ENCODE measurements at regions not wholly inside any gene's neighbourhood (a gene's known extent, or its start where the extent isn't known, plus 50 kb on each side); places are given as distances from the start of the nearest gene placed in this dataset.
A peak's percentile ranks its signal among the peaks of the same experiment; 100 is the strongest.

DNA sequence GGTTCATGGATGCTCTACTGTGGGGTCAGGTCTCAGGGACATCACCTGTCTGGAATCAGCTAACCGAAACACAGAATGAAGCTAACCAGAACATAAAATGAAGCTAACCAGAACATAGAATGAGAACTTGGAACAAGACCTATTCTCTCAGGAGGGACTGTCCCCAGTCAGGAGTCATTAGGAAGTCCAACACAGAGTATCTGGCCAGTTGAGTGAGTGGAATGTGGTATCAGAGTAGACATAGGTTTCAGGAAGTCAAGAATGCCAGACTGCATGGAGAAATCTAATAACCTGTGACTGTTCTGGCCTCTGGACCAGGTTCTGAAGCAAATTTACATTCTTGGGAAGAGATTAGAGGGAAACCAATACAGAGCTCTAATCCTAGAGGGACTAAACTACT is 609.6 kb downstream of the PRELID2 start:
- H3K4me3 ChIP-seq (ENCODE audit: low read depth, low read length), result no peak overlapping the region
- DNase-seq (ENCODE audit: low read depth), result no peak
- TF ChIP-seq, protein P1, sequence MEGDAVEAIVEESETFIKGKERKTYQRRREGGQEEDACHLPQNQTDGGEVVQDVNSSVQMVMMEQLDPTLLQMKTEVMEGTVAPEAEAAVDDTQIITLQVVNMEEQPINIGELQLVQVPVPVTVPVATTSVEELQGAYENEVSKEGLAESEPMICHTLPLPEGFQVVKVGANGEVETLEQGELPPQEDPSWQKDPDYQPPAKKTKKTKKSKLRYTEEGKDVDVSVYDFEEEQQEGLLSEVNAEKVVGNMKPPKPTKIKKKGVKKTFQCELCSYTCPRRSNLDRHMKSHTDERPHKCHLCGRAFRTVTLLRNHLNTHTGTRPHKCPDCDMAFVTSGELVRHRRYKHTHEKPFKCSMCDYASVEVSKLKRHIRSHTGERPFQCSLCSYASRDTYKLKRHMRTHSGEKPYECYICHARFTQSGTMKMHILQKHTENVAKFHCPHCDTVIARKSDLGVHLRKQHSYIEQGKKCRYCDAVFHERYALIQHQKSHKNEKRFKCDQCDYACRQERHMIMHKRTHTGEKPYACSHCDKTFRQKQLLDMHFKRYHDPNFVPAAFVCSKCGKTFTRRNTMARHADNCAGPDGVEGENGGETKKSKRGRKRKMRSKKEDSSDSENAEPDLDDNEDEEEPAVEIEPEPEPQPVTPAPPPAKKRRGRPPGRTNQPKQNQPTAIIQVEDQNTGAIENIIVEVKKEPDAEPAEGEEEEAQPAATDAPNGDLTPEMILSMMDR (IDR thresholded peaks at IDR 0.05; ENCODE audit: insufficient read depth, low read length), result no peak

DNA sequence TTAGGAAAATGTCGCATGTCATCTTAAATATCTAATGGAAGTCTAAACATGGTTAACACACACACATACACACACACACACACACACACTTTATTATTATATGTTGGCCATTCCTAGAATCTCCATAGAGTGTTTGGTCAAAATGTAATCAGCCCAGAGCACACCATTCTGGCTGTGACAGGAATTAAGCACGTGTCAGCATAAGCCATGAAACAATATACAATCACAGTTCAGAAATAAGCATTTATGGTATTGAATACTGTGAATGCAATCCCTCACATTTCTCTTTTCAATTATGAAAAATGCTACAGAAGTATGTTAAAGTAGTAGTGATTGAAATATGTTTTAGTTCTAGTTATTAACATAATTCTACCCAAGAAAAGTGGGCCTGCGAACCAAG is 611.6 kb downstream of the PRELID2 start:
- no peak for DNase-seq (ENCODE audit: low read depth)
- no peak overlapping the region for H3K4me3 ChIP-seq (ENCODE audit: low read depth, low read length)
- TF ChIP-seq, protein P1 (IDR thresholded peaks at IDR 0.05; ENCODE audit: insufficient read depth, low read length), result no peak

DNA sequence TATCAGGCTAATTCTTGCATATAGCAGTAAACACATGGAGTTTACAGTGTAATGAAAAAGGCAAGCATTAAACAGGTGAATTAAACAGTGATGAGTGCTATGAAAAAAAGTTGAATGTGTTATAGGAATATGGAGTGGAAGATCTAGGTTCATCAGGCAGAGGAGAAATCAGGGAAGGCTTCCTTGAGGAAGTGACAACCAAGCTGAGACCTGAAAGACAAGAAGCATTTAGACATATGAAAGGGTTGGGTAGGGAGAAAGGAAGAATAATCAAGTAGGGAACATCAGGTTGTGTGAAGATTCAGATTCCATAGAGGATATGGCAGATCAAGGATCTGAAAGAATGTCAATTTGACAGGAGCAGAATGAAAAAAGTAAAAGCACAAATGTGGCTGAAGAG is 612.5 kb downstream of the PRELID2 start:
- DNase-seq (ENCODE audit: low read depth), result no peak
- no peak overlapping the region for H3K4me3 ChIP-seq (ENCODE audit: low read depth, low read length)
- TF ChIP-seq, protein P1 (IDR thresholded peaks at IDR 0.05; ENCODE audit: insufficient read depth, low read length), result no peak

DNA sequence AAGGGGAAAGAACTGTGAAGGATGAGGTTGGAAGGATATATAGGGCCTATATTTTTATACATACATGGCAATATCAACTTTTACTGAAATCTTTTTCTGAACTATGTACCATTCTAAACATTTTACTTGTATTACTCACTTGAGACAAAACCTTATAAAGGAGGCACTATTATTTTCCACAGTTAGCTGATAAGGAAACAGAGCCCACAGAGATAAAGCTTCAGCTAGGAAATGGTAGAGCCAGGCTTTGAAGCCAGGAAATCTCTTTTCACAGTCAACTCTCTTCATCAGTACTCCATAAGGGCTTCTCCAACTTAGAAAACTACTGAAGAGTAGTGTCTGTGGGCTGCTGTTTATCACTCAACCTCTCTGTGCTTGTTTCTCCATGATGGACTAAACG is 613.7 kb downstream of the PRELID2 start:
- no peak overlapping the region for H3K4me3 ChIP-seq (ENCODE audit: low read depth, low read length)
- TF ChIP-seq, protein P1 (IDR thresholded peaks at IDR 0.05; ENCODE audit: insufficient read depth, low read length), result no peak
- DNase-seq (ENCODE audit: low read depth), result peak; percentile 57

DNA sequence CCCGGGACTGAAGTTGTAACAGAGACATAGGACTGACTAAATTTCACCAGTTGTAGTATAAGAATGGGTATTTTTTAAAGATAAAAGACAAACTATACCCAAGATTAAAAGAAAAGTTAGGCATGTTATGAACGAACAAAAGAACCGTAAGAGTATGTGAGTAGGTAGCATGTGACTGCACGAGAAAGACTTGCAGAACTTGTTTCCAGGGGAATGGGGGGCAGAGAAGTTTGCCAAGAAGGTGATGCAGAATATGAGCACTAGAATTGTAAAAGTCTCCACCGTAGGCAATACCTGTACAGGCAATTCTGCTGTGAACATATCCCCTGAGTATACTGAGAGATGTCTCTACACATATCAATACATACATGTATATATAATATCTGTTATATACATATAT is 614.7 kb downstream of the PRELID2 start:
- TF ChIP-seq, protein P1 (IDR thresholded peaks at IDR 0.05; ENCODE audit: insufficient read depth, low read length), result no peak

DNA sequence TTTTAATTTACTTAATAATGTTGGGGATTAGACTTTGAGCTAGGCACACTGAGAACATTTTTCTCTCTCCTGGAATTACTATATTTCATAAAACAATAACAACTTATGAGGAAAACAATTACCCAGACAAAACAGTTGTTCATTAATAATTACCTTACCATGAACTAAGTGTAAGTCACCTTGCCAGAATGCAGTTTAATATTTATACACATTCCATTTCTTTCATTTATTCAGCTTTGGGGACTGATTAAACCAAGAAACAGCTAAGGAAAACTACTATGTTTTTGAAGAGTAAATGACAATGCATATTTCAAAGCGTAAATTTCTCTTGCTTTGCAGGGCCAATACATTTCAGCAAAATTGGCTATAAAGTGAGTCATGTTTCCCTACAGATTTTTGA is 616.2 kb downstream of the PRELID2 start:
- TF ChIP-seq, protein P1 (IDR thresholded peaks at IDR 0.05; ENCODE audit: insufficient read depth, low read length), result no peak
- no peak for DNase-seq (ENCODE audit: low read depth)
- H3K4me3 ChIP-seq (ENCODE audit: low read depth, low read length), result no peak overlapping the region

More for the DNA sequence above, 614.7 kb downstream of the PRELID2 start:
- DNase-seq (ENCODE audit: low read depth), result no peak
- H3K4me3 ChIP-seq (ENCODE audit: low read depth, low read length), result no peak overlapping the region

DNA sequence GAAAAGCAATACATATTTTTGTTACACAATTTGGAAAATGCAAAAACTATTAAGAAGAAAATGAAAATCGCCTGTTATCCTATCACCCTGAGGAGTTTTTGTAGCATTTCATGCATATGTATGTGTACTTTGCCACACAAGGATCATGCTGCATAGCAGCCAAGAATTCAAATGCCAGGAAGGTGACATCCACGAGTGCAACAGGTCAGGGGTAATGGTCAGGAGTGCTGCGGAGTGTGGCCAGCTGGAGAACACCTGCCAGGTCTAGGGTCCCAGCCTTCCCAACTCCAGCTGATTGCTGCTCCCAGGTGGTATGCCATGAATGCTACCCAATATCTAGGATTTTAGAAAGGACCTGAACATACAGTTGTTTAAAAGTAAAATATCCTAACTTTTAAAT is 617.1 kb downstream of the PRELID2 start:
- H3K4me3 ChIP-seq (ENCODE audit: low read depth, low read length), result no peak overlapping the region
- no peak for DNase-seq (ENCODE audit: low read depth)
- TF ChIP-seq, protein P1 (IDR thresholded peaks at IDR 0.05; ENCODE audit: insufficient read depth, low read length), result no peak
